HG03139 (cell line): ENCODE measurements at regions not wholly inside any gene's neighbourhood (a gene's known extent, or its start where the extent isn't known, plus 50 kb on each side); places are given as distances from the start of the nearest gene placed in this dataset.

Experiments
- ATAC-seq: cut with Tn5 transposase; IDR thresholded peaks from one replicate; pipeline ENCODE4 v1.9.1; 2021; ENCODE audit not compliant: unreplicated experiment

- ATAC-seq = no peak
These were observed 1825.1 kb upstream of the IGFBP7 start for GRCh38 chr4:58935332-58935731.

- no peak for ATAC-seq
These were observed 1826.3 kb upstream of the IGFBP7 start for GRCh38 chr4:58936436-58936835.

- no peak for ATAC-seq
These were observed 1830.0 kb upstream of the IGFBP7 start for GRCh38 chr4:58940167-58940566.

GRCh38 chr4:58941286-58941685 is 1831.1 kb upstream of the IGFBP7 start:
- no peak for ATAC-seq

GRCh38 chr4:58953575-58953974 is 1843.4 kb upstream of the IGFBP7 start:
- no peak for ATAC-seq

GRCh38 chr4:58957711-58958110 is 1847.5 kb upstream of the IGFBP7 start:
- ATAC-seq = no peak

GRCh38 chr4:58961283-58961682 is 1851.1 kb upstream of the IGFBP7 start:
- ATAC-seq = no peak

GRCh38 chr4:58961925-58962324 is 1851.7 kb upstream of the IGFBP7 start:
- ATAC-seq = no peak

GRCh38 chr4:58962424-58962823 is 1852.2 kb upstream of the IGFBP7 start:
- no peak for ATAC-seq

GRCh38 chr4:58981828-58982227 is 1871.6 kb upstream of the IGFBP7 start:
- ATAC-seq = no peak

- no peak for ATAC-seq
These were observed 1873.7 kb upstream of the IGFBP7 start for GRCh38 chr4:58983887-58984286.

- no peak for ATAC-seq
These were observed 1892.0 kb upstream of the IGFBP7 start for GRCh38 chr4:59002148-59002547.

- ATAC-seq = no peak
These were observed 1914.1 kb upstream of the IGFBP7 start for GRCh38 chr4:59024257-59024656.

GRCh38 chr4:59037812-59038211 is 1927.6 kb upstream of the IGFBP7 start:
- ATAC-seq = no peak

GRCh38 chr4:59039046-59039445 is 1928.9 kb upstream of the IGFBP7 start:
- no peak for ATAC-seq

GRCh38 chr4:59044286-59044900 is 1934.2 kb upstream of the IGFBP7 start:
- ATAC-seq = no peak

- ATAC-seq = no peak
These were observed 1943.9 kb upstream of the IGFBP7 start for GRCh38 chr4:59054086-59054485.

GRCh38 chr4:59057804-59058203 is 1947.6 kb upstream of the IGFBP7 start:
- no peak for ATAC-seq

GRCh38 chr4:59058543-59058942 is 1948.4 kb upstream of the IGFBP7 start:
- no peak for ATAC-seq

- ATAC-seq = no peak
These were observed 1950.0 kb upstream of the IGFBP7 start for GRCh38 chr4:59060002-59060846.

GRCh38 chr4:59060895-59061294 is 1950.7 kb upstream of the IGFBP7 start:
- ATAC-seq = no peak

- no peak for ATAC-seq
These were observed 1953.0 kb upstream of the IGFBP7 start for GRCh38 chr4:59063015-59063720.
